HG02759 (cell line): ENCODE measurements at regions not wholly inside any gene's neighbourhood (a gene's known extent, or its start where the extent isn't known, plus 50 kb on each side); places are given as distances from the start of the nearest gene placed in this dataset.
"Not testable (repeated sequence)": the region's sequence is repeated elsewhere in the genome, so short reads cannot be mapped to it uniquely, and the experiment has no call there.

Experiments
- ATAC-seq: cut with Tn5 transposase; IDR thresholded peaks from one replicate; pipeline ENCODE4 v1.9.1; 2021; ENCODE audit warnings: mild to moderate bottlenecking, moderate library complexity; ENCODE audit not compliant: unreplicated experiment

- no peak for ATAC-seq
Observed at GRCh38 chr7:24392774-24393173, 108.8 kb downstream of the NPY start.

- no peak for ATAC-seq
Observed at GRCh38 chr7:24395512-24395911, 111.5 kb downstream of the NPY start.

- not testable (repeated sequence) for ATAC-seq
Observed at GRCh38 chr7:24396387-24396786, 112.4 kb downstream of the NPY start.

- ATAC-seq: no peak
Observed at GRCh38 chr7:24401628-24402593, 117.9 kb downstream of the NPY start.

- ATAC-seq: no peak
Observed at GRCh38 chr7:24402655-24403054, 118.7 kb downstream of the NPY start.

GRCh38 chr7:24403557-24403956 is 119.6 kb downstream of the NPY start:
- ATAC-seq: no peak

- no peak for ATAC-seq
Observed at GRCh38 chr7:24404315-24404714, 120.3 kb downstream of the NPY start.

GRCh38 chr7:24405002-24405401 is 121.0 kb downstream of the NPY start:
- no peak for ATAC-seq

GRCh38 chr7:24406053-24406788 is 122.2 kb downstream of the NPY start:
- ATAC-seq: peak; percentile 62

- ATAC-seq: no peak
Observed at GRCh38 chr7:24406789-24407299, 122.9 kb downstream of the NPY start.

- ATAC-seq: no peak
Observed at GRCh38 chr7:24407965-24408364, 124.0 kb downstream of the NPY start.

- ATAC-seq: no peak
Observed at GRCh38 chr7:24408798-24409430, 124.9 kb downstream of the NPY start.

GRCh38 chr7:24409431-24410024 is 125.5 kb downstream of the NPY start:
- ATAC-seq: no peak

- no peak for ATAC-seq
Observed at GRCh38 chr7:24411226-24411625, 127.2 kb downstream of the NPY start.

GRCh38 chr7:24417526-24418120 is 133.6 kb downstream of the NPY start:
- ATAC-seq: no peak

- ATAC-seq: no peak
Observed at GRCh38 chr7:24419077-24419476, 135.1 kb downstream of the NPY start.

- no peak for ATAC-seq
Observed at GRCh38 chr7:24419511-24419910, 135.5 kb downstream of the NPY start.

- no peak for ATAC-seq
Observed at GRCh38 chr7:24422441-24423010, 138.5 kb downstream of the NPY start.

GRCh38 chr7:24425664-24426063 is 141.7 kb downstream of the NPY start:
- ATAC-seq: no peak

- ATAC-seq: no peak
Observed at GRCh38 chr7:24427048-24427447, 143.1 kb downstream of the NPY start.
